ENCODE measurements at regions not wholly inside any gene's neighbourhood (a gene's known extent, or its start where the extent isn't known, plus 50 kb on each side); places are given as distances from the start of the nearest gene placed in this dataset.

DNA sequence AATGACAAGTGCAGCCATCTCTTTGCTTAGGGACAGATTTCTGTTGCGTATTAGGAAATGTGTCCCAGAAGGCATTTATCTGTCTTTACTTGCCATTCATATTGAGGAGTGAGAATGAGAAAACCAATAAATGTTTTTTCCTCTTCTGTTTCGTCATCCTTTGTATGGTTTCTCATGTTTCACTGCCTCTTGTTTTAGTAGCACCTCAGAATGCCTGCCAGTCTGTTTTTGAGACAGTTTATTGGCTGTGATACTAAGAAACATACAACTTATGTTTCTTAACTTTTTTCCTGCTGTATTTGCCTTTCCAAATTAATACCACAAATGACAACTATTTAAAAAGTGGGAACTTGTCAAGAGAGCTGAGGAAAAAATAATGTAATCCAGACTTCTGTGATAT, 390.2 kb upstream of the GOLIM4 start:
- TF ChIP-seq, protein P1, sequence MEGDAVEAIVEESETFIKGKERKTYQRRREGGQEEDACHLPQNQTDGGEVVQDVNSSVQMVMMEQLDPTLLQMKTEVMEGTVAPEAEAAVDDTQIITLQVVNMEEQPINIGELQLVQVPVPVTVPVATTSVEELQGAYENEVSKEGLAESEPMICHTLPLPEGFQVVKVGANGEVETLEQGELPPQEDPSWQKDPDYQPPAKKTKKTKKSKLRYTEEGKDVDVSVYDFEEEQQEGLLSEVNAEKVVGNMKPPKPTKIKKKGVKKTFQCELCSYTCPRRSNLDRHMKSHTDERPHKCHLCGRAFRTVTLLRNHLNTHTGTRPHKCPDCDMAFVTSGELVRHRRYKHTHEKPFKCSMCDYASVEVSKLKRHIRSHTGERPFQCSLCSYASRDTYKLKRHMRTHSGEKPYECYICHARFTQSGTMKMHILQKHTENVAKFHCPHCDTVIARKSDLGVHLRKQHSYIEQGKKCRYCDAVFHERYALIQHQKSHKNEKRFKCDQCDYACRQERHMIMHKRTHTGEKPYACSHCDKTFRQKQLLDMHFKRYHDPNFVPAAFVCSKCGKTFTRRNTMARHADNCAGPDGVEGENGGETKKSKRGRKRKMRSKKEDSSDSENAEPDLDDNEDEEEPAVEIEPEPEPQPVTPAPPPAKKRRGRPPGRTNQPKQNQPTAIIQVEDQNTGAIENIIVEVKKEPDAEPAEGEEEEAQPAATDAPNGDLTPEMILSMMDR (IDR thresholded peaks at IDR 0.05; ENCODE audit: borderline replicate concordance, extremely low read depth, low read length, poor library complexity, severe bottlenecking) = no peak
- no peak for TF ChIP-seq EZH2 (IDR thresholded peaks at IDR 0.05; ENCODE audit: borderline replicate concordance, low read depth, low read length, severe bottlenecking)
